PC-9 (cell line): ENCODE measurements at regions not wholly inside any gene's neighbourhood (a gene's known extent, or its start where the extent isn't known, plus 50 kb on each side); places are given as distances from the start of the nearest gene placed in this dataset.

Source experiments
- BruUV-seq: library from RNA; stranded (reverse); fragments of 400-500 nt; replicated peaks from 2 replicates; lab custom pipeline; 2021; lab: Mats Ljungman, UMichigan
- CTCF ChIA-PET: fragments of 300-600 bp; sonication (Branson Sonifier 250); formaldehyde crosslinking; loops from one replicate; lab custom pipeline; 2022; ENCODE audit warnings: antibody characterized with exemption; lab: Charles Lee
- POLR2A ChIA-PET: fragments of 300-600 bp; sonication (Branson Sonifier 250); formaldehyde crosslinking; loops from one replicate; lab custom pipeline; 2022; ENCODE audit warnings: antibody characterized with exemption; ENCODE audit not compliant: unreplicated experiment; lab: Charles Lee
- DNase-seq, 2 experiments: peaks; one replicate each; pipeline versions ENCODE4 v3.0.0 to v3.0.0-alpha.2; 2015 to 2022; ENCODE audit warnings: mixed read lengths in 1 of 2
- H2AFZ ChIP-seq: fragments of 200-600 bp; sonication (generic); 2 replicates; pipeline ENCODE4 v1.8.1; 2017; ENCODE audit warnings: antibody characterized with exemption
- H3F3A ChIP-seq: fragments of 200-600 bp; sonication (generic); 2 replicates; pipeline ENCODE4 v1.8.1; 2017; ENCODE audit warnings: antibody characterized with exemption, mild to moderate bottlenecking, low read depth; ENCODE audit not compliant: insufficient read depth
- H3K27ac ChIP-seq: fragments of 200-600 bp; sonication (generic); 2 replicates; pipeline ENCODE4 v1.6.1; 2016; ENCODE audit warnings: mixed run types
- H3K27me3 ChIP-seq: fragments of 200-600 bp; sonication (generic); 2 replicates; pipeline ENCODE4 v1.6.1; 2016; ENCODE audit warnings: low read depth, mixed run types; ENCODE audit not compliant: insufficient read depth
- H3K36me3 ChIP-seq: fragments of 200-600 bp; sonication (generic); 2 replicates; pipeline ENCODE4 v1.6.1; 2016; ENCODE audit warnings: low read depth, mixed run types
- H3K4me1 ChIP-seq: fragments of 200-600 bp; sonication (generic); replicated peaks from 2 replicates; pipeline ENCODE4 v1.6.1; 2016; ENCODE audit warnings: mixed run types; ENCODE audit not compliant: insufficient read depth
- H3K4me2 ChIP-seq: fragments of 200-600 bp; sonication (generic); 2 replicates; pipeline ENCODE4 v1.6.1; 2017; ENCODE audit warnings: mixed run types
- H3K4me3 ChIP-seq: fragments of 200-600 bp; sonication (generic); 2 replicates; pipeline ENCODE4 v1.6.1; 2016; ENCODE audit warnings: mixed run types
- H3K79me2 ChIP-seq: fragments of 200-600 bp; sonication (generic); 2 replicates; pipeline ENCODE4 v1.6.1; 2017; ENCODE audit warnings: low read depth, mixed run types
- H3K9me2 ChIP-seq: fragments of 200-600 bp; sonication (generic); 2 replicates; pipeline ENCODE4 v1.8.1; 2017; ENCODE audit warnings: mild to moderate bottlenecking; ENCODE audit not compliant: insufficient read depth
- H3K9me3 ChIP-seq: fragments of 200-600 bp; sonication (generic); 2 replicates; pipeline ENCODE4 v1.8.1; 2016; ENCODE audit warnings: low read depth; ENCODE audit not compliant: insufficient read depth
- H4K20me1 ChIP-seq: fragments of 200-600 bp; sonication (generic); 2 replicates; pipeline ENCODE4 v1.8.1; 2017; ENCODE audit not compliant: insufficient read depth
- EZH2 ChIP-seq: fragments of 200-600 bp; sonication (generic); IDR thresholded peaks from 2 replicates; pipeline ENCODE4 v1.8.0; 2017; ENCODE audit warnings: antibody characterized with exemption, low read depth
- intact Hi-C: fragments of 100-400 bp; cut with micrococcal nuclease; formaldehyde crosslinking; loops from one replicate; pipeline ENCODE4 v1.10.0; 2022; ENCODE audit not compliant: unreplicated experiment
- TF ChIP-seq, protein P1 (sequence below): fragments of 200-600 bp; sonication (generic); conservative IDR thresholded peaks from 2 replicates; pipeline ENCODE4 v1.6.1; 2017; ENCODE audit warnings: mixed run types, antibody characterized with exemption, mild to moderate bottlenecking, moderate library complexity

DNA sequence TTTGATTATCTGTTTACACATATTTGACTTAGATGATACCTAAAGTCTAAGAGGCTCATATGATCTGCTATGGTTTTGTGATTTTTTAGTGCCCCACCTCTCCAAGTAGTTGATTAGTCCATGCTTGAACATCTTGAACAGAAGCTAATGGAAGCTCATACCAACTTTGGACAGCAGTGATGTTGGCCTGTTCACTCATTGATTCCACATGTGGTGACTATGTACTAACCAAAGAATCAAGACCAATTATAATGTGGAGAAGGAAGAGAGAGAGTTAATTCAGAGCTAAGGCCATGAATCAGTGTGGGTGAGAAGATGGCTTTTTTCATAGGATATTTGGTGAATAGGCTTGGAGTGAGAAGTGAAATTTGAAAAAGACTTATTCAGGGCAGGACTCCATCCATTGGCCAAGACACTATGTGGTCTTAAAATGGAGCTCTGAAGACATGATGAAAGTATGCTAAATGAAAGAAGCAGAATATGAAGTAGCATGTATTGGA lies 178.3 kb upstream of the TWIST2 start:
- H3K27me3 ChIP-seq, result peaks cover 32% of the 10 kb centered on the region
- POLR2A ChIA-PET, result no interaction called here
- H3K4me1 ChIP-seq, result no peaks in the 10 kb centered on the region
- no peaks in the 10 kb centered on the region for H3K36me3 ChIP-seq
- no peak for TF ChIP-seq EZH2
- TF ChIP-seq, protein P1, sequence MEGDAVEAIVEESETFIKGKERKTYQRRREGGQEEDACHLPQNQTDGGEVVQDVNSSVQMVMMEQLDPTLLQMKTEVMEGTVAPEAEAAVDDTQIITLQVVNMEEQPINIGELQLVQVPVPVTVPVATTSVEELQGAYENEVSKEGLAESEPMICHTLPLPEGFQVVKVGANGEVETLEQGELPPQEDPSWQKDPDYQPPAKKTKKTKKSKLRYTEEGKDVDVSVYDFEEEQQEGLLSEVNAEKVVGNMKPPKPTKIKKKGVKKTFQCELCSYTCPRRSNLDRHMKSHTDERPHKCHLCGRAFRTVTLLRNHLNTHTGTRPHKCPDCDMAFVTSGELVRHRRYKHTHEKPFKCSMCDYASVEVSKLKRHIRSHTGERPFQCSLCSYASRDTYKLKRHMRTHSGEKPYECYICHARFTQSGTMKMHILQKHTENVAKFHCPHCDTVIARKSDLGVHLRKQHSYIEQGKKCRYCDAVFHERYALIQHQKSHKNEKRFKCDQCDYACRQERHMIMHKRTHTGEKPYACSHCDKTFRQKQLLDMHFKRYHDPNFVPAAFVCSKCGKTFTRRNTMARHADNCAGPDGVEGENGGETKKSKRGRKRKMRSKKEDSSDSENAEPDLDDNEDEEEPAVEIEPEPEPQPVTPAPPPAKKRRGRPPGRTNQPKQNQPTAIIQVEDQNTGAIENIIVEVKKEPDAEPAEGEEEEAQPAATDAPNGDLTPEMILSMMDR, result no peak
- H2AFZ ChIP-seq, result no peak overlapping the region
- H3K4me3 ChIP-seq, result no peak overlapping the region
- intact Hi-C loops, result no loop called here
- no peaks in the 10 kb centered on the region for H3F3A ChIP-seq
- no peaks in the 10 kb centered on the region for H3K9me2 ChIP-seq
- DNase-seq, result no peak
- H3K4me2 ChIP-seq, result no peak overlapping the region
- no TSS peak for BruUV-seq
- H3K27ac ChIP-seq, result no peak overlapping the region
- H4K20me1 ChIP-seq, result no peaks in the 10 kb centered on the region
- CTCF ChIA-PET, result no interaction called here
- 0 out of 2 replicates have a peak, but pooled peaks cover under 1% of the 10 kb centered on the region for H3K9me3 ChIP-seq
- no peaks in the 10 kb centered on the region for H3K79me2 ChIP-seq

DNA sequence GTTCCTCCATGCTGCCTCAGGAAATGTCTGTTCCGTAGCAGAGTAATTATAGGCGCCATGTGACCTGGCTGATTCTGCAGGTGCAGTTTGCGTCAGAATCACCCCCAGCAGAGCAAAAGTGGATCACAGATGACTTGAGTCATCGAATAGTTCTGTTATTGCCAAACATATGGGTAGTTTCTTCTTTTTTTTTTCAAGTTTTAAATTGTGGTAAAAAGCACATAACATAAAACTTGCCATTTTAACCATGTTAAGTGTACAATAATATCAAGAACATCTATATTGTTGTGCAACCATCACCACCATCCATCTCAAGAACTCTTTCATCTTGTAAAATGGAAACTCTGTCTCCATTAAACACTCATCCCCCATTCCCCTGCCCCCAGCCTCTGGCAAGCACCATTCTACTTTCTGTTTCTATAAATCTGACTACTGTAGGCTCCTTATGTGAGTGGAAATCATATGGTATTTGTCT lies 177.7 kb upstream of the TWIST2 start:
- Histone ChIP-seq H4K20me1 (no peaks in the 10 kb centered on the region), H3K27ac (no peak overlapping the region), H2AFZ (no peak overlapping the region), H3K9me2 (no peaks in the 10 kb centered on the region), H3K4me2 (no peak overlapping the region), H3F3A (no peaks in the 10 kb centered on the region), H3K9me3 (no peaks in the 10 kb centered on the region), H3K27me3 (peaks cover 27% of the 10 kb centered on the region), H3K79me2 (no peaks in the 10 kb centered on the region), H3K36me3 (no peaks in the 10 kb centered on the region), H3K4me1 (no peaks in the 10 kb centered on the region), H3K4me3 (no peak overlapping the region)
- CTCF ChIA-PET, result no interaction called here
- intact Hi-C loops, result no loop called here
- DNase-seq, result no peak
- POLR2A ChIA-PET, result no interaction called here
- BruUV-seq, result no TSS peak
- TF ChIP-seq, protein P1, result no peak
- TF ChIP-seq EZH2, result no peak

GRCh38 chr2:238682536-238682935 lies 165.3 kb upstream of the TWIST2 start:
- Histone ChIP-seq H3K4me2 (no peak overlapping the region), H3K4me1 (peaks cover 32% of the 10 kb centered on the region), H3K36me3 (no peaks in the 10 kb centered on the region), H2AFZ (no peak overlapping the region), H3K27ac (no peak overlapping the region), H3K9me2 (no peaks in the 10 kb centered on the region), H3K79me2 (no peaks in the 10 kb centered on the region), H3F3A (peaks cover 31% of the 10 kb centered on the region), H3K9me3 (peaks cover 6% of the 10 kb centered on the region; the same call in 1 of the 2 replicates), H3K27me3 (no peaks in the 10 kb centered on the region), H3K4me3 (no peak overlapping the region), H4K20me1 (no peaks in the 10 kb centered on the region)
- no peak for TF ChIP-seq EZH2
- TF ChIP-seq, protein P1, result no peak
- DNase-seq, result no peak
- intact Hi-C loops, result no loop called here
- POLR2A ChIA-PET, result no interaction called here
- CTCF ChIA-PET, result interaction anchor here (0.5 kb wide), 1 partner anchor 321 kb away, joined by 4 read pairs; no protein-coding TSS in a partner anchor
- no TSS peak for BruUV-seq
